ENCODE measurements at regions not wholly inside any gene's neighbourhood (a gene's known extent, or its start where the extent isn't known, plus 50 kb on each side); places are given as distances from the start of the nearest gene placed in this dataset.

DNA sequence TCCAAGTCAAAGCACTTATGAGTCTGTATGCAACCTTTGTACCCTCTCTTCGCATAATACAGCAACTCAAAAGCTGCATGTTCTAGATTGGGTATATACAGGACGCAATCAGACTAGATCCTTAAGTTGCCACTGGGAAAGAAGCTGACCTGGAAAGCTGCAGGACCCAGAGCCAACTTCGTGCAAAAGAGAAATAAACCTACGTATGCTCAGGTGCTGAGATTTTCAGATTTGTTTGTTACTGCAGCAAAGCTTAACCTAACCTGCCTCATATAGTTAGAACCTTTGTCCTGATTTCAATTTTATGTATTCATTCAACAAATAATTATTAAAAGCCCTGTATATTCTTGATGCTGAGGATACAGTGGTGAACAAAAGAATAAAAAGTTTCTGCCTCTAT lies 139.7 kb downstream of the SLC30A10 start (continued):
- TF ChIP-seq, protein P1, sequence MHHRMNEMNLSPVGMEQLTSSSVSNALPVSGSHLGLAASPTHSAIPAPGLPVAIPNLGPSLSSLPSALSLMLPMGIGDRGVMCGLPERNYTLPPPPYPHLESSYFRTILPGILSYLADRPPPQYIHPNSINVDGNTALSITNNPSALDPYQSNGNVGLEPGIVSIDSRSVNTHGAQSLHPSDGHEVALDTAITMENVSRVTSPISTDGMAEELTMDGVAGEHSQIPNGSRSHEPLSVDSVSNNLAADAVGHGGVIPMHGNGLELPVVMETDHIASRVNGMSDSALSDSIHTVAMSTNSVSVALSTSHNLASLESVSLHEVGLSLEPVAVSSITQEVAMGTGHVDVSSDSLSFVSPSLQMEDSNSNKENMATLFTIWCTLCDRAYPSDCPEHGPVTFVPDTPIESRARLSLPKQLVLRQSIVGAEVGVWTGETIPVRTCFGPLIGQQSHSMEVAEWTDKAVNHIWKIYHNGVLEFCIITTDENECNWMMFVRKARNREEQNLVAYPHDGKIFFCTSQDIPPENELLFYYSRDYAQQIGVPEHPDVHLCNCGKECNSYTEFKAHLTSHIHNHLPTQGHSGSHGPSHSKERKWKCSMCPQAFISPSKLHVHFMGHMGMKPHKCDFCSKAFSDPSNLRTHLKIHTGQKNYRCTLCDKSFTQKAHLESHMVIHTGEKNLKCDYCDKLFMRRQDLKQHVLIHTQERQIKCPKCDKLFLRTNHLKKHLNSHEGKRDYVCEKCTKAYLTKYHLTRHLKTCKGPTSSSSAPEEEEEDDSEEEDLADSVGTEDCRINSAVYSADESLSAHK (tag by site-specific recombination; IDR thresholded peaks at IDR 0.05) = no peak
- TF ChIP-seq SP3 (tag by site-specific recombination; IDR thresholded peaks at IDR 0.05) = no peak
- no peak for TF ChIP-seq ZNF37A (tag by site-specific recombination; IDR thresholded peaks at IDR 0.05)
- TF ChIP-seq KLF8 (tag by site-specific recombination; IDR thresholded peaks at IDR 0.05) = no peak
- TF ChIP-seq ZNF596 (tag by site-specific recombination; IDR thresholded peaks at IDR 0.05) = no peak

DNA sequence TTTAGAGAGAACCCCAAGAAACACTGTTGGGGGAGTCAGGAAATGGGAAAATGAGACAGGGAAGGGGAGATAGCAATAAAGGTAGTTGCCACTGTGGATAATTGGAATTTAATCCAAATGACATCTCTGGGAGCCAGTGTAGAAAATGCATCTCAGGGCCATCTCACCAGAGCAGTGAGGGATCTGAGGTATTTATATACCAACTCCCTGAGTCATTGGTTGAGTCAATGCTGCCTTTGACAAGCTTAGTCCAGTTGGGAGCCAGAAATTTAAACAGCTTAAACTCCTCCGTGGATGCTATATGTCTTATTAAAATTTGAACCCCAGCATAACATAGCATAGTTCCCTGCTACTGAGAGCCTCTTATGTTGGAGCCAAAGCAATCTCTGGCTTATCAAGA lies 140.3 kb downstream of the SLC30A10 start:
- Histone ChIP-seq H3K4me1 (ENCODE audit: control insufficient read depth, insufficient read depth, low read length) (no peaks in the 10 kb centered on the region), H3K36me3 (ENCODE audit: control insufficient read depth in 2 of 2, insufficient read depth in 1 of 2, low read length in 2 of 2) (no peaks in the 10 kb centered on the region), H3K4me3 (ENCODE audit: low read depth, low read length) (no peak overlapping the region), H3K9me3 (ENCODE audit: control insufficient read depth, insufficient read depth, low read depth, low read length) (no peaks in the 10 kb centered on the region), H3K27ac (ENCODE audit: extremely low read depth, low read depth, low read length) (no peak overlapping the region)
- TF ChIP-seq ZNF37A (tag by site-specific recombination; IDR thresholded peaks at IDR 0.05) (peak; percentile 79), ZNF202 (tag by site-specific recombination; IDR thresholded peaks at IDR 0.05; ENCODE audit: borderline replicate concordance) (no peak)
- POLR2A ChIA-PET = no interaction called here
- CTCF ChIA-PET = no interaction called here

DNA sequence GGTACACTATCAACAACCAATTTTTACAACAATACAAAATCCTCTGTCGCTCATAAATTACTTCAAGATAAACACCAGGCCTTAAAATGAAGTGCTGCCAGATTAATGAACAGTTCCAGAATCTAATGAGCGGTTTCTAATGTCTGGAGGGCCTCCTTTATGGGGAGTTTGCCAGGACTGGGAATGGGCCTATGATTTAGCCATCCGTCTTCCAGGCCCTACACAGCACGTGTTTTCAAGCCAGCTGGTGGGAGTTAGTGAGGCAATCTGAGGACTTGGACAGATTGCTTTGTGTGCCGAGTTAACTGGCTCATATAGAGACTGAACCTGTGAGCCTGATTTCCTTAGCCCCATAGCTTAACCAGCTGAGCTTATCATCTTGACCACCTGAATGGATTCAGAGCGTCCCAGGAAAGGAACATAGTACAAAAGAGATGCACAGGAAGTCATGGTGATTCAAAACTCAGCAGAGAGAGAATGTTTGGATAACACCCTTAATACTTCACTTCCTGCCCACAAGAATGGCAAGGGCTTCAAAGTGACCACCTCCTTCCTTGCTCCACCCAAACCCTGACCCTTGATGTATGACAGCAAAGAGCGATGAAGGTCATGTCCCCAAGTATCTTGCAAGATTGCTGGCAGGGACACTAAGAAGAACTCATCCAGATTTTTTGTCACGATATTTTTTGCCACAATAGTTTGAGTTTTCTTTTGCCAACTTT lies 143.5 kb downstream of the SLC30A10 start:
- POLR2A ChIA-PET = no interaction called here
- Histone ChIP-seq H3K4me1 (ENCODE audit: control insufficient read depth, insufficient read depth, low read length) (no peaks in the 10 kb centered on the region), H3K9me3 (ENCODE audit: control insufficient read depth, insufficient read depth, low read depth, low read length) (no peaks in the 10 kb centered on the region), H3K36me3 (ENCODE audit: control insufficient read depth in 2 of 2, insufficient read depth in 1 of 2, low read length in 2 of 2) (no peaks in the 10 kb centered on the region), H3K27ac (ENCODE audit: extremely low read depth, low read depth, low read length) (no peak overlapping the region), H3K4me3 (ENCODE audit: low read depth, low read length) (no peak overlapping the region)
- no peak for TF ChIP-seq TRIM28 (IDR thresholded peaks at IDR 0.05; ENCODE audit: borderline replicate concordance, low read length)
- no peak for TF ChIP-seq ZNF292 (tag by site-specific recombination; IDR thresholded peaks at IDR 0.05; ENCODE audit: borderline replicate concordance, low read depth)
- no peak for TF ChIP-seq ZNF792 (tag by site-specific recombination; IDR thresholded peaks at IDR 0.05)
- peak; percentile 68 for TF ChIP-seq SP7 (tag by site-specific recombination; IDR thresholded peaks at IDR 0.05)
- CTCF ChIA-PET = no interaction called here

DNA sequence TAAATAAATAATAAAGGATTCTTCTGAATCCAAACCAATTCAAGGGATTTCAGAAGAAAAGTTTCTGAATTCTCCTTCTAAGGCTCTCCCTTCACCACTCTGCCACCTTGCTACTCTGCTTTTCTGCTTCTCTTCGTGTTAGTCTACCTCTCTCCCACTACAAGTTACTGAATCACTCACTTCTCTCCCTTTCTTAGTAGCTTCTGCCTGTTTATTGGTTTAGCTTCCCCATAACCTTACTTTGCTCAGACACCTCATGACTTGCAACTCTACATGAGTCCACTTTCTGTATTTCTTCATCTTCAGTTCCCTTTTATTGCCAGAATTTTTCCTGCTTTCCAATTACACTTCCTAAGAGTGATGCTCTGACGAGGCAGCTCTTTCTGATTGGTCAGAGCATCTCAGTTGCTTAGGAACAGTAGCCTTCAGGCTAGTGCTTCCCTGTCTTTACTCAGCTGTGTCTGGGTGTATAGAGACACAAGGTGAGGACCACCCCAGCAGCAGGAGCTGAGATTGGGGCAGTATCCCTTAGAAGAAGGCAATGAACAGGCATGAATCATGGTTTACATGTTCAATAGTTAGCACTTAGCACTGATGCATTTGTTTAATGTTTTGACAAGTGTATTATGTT lies 144.6 kb downstream of the SLC30A10 start:
- H3K4me3 ChIP-seq (ENCODE audit: low read depth, low read length) = no peak overlapping the region
- no peaks in the 10 kb centered on the region for H3K9me3 ChIP-seq (ENCODE audit: control insufficient read depth, insufficient read depth, low read depth, low read length)
- TF ChIP-seq SP2 (tag by site-specific recombination; IDR thresholded peaks at IDR 0.05) = no peak
- TF ChIP-seq, protein P2, sequence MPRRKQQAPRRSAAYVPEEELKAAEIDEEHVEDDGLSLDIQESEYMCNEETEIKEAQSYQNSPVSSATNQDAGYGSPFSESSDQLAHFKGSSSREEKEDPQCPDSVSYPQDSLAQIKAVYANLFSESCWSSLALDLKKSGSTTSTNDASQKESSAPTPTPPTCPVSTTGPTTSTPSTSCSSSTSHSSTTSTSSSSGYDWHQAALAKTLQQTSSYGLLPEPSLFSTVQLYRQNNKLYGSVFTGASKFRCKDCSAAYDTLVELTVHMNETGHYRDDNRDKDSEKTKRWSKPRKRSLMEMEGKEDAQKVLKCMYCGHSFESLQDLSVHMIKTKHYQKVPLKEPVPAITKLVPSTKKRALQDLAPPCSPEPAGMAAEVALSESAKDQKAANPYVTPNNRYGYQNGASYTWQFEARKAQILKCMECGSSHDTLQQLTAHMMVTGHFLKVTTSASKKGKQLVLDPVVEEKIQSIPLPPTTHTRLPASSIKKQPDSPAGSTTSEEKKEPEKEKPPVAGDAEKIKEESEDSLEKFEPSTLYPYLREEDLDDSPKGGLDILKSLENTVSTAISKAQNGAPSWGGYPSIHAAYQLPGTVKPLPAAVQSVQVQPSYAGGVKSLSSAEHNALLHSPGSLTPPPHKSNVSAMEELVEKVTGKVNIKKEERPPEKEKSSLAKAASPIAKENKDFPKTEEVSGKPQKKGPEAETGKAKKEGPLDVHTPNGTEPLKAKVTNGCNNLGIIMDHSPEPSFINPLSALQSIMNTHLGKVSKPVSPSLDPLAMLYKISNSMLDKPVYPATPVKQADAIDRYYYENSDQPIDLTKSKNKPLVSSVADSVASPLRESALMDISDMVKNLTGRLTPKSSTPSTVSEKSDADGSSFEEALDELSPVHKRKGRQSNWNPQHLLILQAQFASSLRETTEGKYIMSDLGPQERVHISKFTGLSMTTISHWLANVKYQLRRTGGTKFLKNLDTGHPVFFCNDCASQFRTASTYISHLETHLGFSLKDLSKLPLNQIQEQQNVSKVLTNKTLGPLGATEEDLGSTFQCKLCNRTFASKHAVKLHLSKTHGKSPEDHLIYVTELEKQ (tag by site-specific recombination; IDR thresholded peaks at IDR 0.05; ENCODE audit: borderline replicate concordance) = no peak
- TF ChIP-seq HOXA7 (CRISPR knock-in tag; IDR thresholded peaks at IDR 0.05; ENCODE audit: borderline replicate concordance) = no peak
- TF ChIP-seq, protein P3, sequence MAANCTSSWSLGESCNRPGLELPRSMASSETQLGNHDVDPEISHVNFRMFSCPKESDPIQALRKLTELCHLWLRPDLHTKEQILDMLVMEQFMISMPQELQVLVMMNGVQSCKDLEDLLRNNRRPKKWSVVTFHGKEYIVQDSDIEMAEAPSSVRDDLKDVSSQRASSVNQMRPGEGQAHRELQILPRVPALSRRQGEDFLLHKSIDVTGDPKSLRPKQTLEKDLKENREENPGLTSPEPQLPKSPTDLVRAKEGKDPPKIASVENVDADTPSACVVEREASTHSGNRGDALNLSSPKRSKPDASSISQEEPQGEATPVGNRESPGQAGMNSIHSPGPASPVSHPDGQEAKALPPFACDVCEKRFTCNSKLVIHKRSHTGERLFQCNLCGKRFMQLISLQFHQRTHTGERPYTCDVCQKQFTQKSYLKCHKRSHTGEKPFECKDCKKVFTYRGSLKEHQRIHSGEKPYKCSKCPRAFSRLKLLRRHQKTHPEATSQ (tag by site-specific recombination; IDR thresholded peaks at IDR 0.05) = no peak
- ChIA-PET POLR2A (no interaction called here), CTCF (interaction anchor here (0.7 kb wide), 1 partner anchor 1031 kb away, joined by 5 read pairs; no protein-coding TSS in a partner anchor)
- H3K27ac ChIP-seq (ENCODE audit: extremely low read depth, low read depth, low read length) = no peak overlapping the region
- H3K4me1 ChIP-seq (ENCODE audit: control insufficient read depth, insufficient read depth, low read length) = no peaks in the 10 kb centered on the region
- no peaks in the 10 kb centered on the region for H3K36me3 ChIP-seq (ENCODE audit: control insufficient read depth in 2 of 2, insufficient read depth in 1 of 2, low read length in 2 of 2)
